A673 (cell line): ENCODE measurements at regions not wholly inside any gene's neighbourhood (a gene's known extent, or its start where the extent isn't known, plus 50 kb on each side); places are given as distances from the start of the nearest gene placed in this dataset.

Experiments used
- EZH2 ChIP-seq: fragments of 200-600 bp; sonication (generic); IDR thresholded peaks from 2 replicates; pipeline ENCODE4 v1.6.1; 2017; ENCODE audit warnings: borderline replicate concordance, low read depth, mild to moderate bottlenecking, mixed read lengths, antibody characterized with exemption, low read length; ENCODE audit not compliant: poor library complexity, severe bottlenecking
- TF ChIP-seq, protein P1 (sequence below): fragments of 300-800, 200-600 bp; sonication (generic); conservative IDR thresholded peaks from 2 replicates; pipeline ENCODE4 v1.5.1; 2017; ENCODE audit warnings: low read depth, mild to moderate bottlenecking, antibody characterized with exemption, low read length, moderate library complexity, mixed read lengths

DNA sequence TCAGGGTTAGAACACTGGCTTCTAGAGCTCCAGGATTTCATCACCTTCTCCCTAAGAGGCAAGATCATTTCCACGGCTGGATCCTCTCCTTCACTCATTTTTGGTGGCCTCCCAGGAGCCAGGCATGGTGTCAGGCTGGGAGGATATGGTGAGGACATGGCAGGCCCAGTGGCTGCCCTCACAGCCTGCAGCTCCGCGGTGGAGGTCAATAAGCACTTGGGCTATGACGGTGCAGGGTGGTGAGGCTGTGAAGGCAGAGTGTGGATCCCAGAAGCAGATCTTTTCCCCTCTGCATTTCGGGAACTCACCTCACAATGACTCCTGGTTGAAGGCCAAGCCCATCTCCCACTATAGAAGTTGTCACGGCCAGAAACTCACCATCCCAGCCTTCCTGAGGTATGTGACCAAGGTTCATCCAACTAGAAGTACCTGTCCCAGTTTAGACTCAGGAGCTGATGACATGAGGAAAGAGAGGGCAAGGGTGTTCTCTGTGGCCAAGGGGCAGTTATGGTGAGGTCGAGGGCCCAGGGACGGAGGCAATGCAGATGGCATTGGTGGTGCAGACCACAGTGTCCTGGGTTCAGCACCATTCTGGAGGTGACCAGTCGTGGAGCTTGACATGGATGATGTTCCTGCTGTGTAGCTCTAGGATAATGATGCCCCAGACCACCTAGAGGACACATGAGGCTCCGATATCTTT lies 100.1 kb upstream of the SMAD3 start:
- TF ChIP-seq, protein P1, sequence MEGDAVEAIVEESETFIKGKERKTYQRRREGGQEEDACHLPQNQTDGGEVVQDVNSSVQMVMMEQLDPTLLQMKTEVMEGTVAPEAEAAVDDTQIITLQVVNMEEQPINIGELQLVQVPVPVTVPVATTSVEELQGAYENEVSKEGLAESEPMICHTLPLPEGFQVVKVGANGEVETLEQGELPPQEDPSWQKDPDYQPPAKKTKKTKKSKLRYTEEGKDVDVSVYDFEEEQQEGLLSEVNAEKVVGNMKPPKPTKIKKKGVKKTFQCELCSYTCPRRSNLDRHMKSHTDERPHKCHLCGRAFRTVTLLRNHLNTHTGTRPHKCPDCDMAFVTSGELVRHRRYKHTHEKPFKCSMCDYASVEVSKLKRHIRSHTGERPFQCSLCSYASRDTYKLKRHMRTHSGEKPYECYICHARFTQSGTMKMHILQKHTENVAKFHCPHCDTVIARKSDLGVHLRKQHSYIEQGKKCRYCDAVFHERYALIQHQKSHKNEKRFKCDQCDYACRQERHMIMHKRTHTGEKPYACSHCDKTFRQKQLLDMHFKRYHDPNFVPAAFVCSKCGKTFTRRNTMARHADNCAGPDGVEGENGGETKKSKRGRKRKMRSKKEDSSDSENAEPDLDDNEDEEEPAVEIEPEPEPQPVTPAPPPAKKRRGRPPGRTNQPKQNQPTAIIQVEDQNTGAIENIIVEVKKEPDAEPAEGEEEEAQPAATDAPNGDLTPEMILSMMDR: no peak
- TF ChIP-seq EZH2: no peak
